ENCODE measurements at regions not wholly inside any gene's neighbourhood (a gene's known extent, or its start where the extent isn't known, plus 50 kb on each side); places are given as distances from the start of the nearest gene placed in this dataset.

DNA sequence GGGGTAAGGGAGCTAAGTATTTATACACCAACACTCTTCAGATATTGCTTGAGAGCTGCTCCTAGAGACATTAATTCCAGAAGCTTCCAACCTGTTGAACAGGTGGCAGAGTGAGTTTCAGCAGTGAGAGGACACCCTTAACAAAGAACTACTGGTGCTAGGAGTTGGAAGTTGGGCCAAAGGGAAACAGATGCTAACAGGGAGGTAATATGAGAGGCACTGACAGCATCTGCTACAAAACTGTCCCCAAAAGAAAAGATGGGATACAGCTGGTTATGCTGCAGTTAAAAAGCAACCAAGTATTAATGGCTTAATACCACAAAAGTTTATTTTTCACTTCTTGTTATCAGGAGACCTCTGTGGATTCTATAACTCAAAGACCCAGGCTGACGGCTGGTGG lies 104.5 kb upstream of the SATB1 start:
- Histone ChIP-seq H4K91ac (ENCODE audit: insufficient read depth, low read depth, low read length) (no peak overlapping the region), H2AK5ac (ENCODE audit: low read depth, low read length) (no peak overlapping the region), H3K9ac (ENCODE audit: low read depth, low read length) (no peak overlapping the region), H2BK20ac (ENCODE audit: low read depth, low read length) (no peak overlapping the region), H3K14ac (replicated peaks; ENCODE audit: low read depth, low read length) (no peak overlapping the region), H2BK15ac (ENCODE audit: low read depth, low read length) (no peak overlapping the region), H3K56ac (ENCODE audit: extremely low read depth, insufficient read depth, low read length) (no peak overlapping the region), H3K27ac (ENCODE audit: insufficient read depth, low read length) (no peak overlapping the region), H4K20me1 (ENCODE audit: insufficient read depth, low read length) (no peaks in the 10 kb centered on the region), H3K9me1 (ENCODE audit: insufficient read depth, low read length) (no peaks in the 10 kb centered on the region), H3K9me3 (ENCODE audit: control insufficient read depth, insufficient read depth, low read length) (peaks cover 5% of the 10 kb centered on the region), H3K4me1 (ENCODE audit: control insufficient read depth, insufficient read depth, low read length) (no peaks in the 10 kb centered on the region), H4K5ac (ENCODE audit: low read depth, low read length) (no peak overlapping the region), H3K27me3 (ENCODE audit: control insufficient read depth, insufficient read depth, low read length) (no peaks in the 10 kb centered on the region), H2BK120ac (ENCODE audit: low read depth, low read length) (no peak overlapping the region), H2BK5ac (ENCODE audit: low read depth, low read length, poor library complexity, severe bottlenecking) (no peak overlapping the region), H3K4me2 (ENCODE audit: low read depth, low read length) (no peak overlapping the region), H3K4ac (ENCODE audit: low read depth, low read length) (no peak overlapping the region), H3K79me1 (ENCODE audit: low read depth in 1 of 2, low read length in 2 of 2) (no peaks in the 10 kb centered on the region), H3K4me3 (ENCODE audit: insufficient read depth, low read depth, low read length) (no peak overlapping the region), H3K36me3 (ENCODE audit: control insufficient read depth, insufficient read depth, low read length) (no peaks in the 10 kb centered on the region), H3K23ac (ENCODE audit: low read depth, low read length) (no peak overlapping the region), H2AK9ac (replicated peaks; ENCODE audit: low read depth, low read length, poor library complexity) (no peak overlapping the region), H3K18ac (ENCODE audit: low read depth, low read length) (no peak overlapping the region), H2AFZ (replicated peaks; ENCODE audit: low read length, poor library complexity) (no peak overlapping the region), H4K8ac (ENCODE audit: low read depth in 2 of 2, low read length in 2 of 2) (no peak overlapping the region)
- BruUV-seq (replicated peaks): no TSS peak
- in situ Hi-C loops (cut with MboI; ENCODE audit: low sequenced_read_pairs): no loop called here
- TF ChIP-seq CEBPB (IDR thresholded peaks at IDR 0.05; ENCODE audit: low read depth, low read length) (no peak), RFX5 (IDR thresholded peaks at IDR 0.05; ENCODE audit: low read depth, low read length) (no peak), MAZ (IDR thresholded peaks at IDR 0.05; ENCODE audit: borderline replicate concordance, low read depth, low read length) (no peak), CHD1 (IDR thresholded peaks at IDR 0.05; ENCODE audit: low read depth, low read length) (no peak), ELK1 (IDR thresholded peaks at IDR 0.05; ENCODE audit: borderline replicate concordance, low read depth, low read length) (no peak), MXI1 (IDR thresholded peaks at IDR 0.05; ENCODE audit: borderline replicate concordance, low read depth, low read length) (no peak), POLR2A (IDR thresholded peaks at IDR 0.05; ENCODE audit: low read depth, low read length) (no peak), CTCF (conservative IDR thresholded peaks at IDR 0.05; ENCODE audit: low read depth, low read length) (no peak), SMC3 (IDR thresholded peaks at IDR 0.05; ENCODE audit: low read depth, low read length) (no peak), RCOR1 (IDR thresholded peaks at IDR 0.05; ENCODE audit: insufficient replicate concordance, low read length) (no peak), RAD21 (IDR thresholded peaks at IDR 0.05; ENCODE audit: low read length) (no peak), NFE2L2 (IDR thresholded peaks at IDR 0.05; ENCODE audit: low read depth, low read length) (no peak), FOS (IDR thresholded peaks at IDR 0.05; ENCODE audit: low read depth, low read length) (no peak), USF2 (IDR thresholded peaks at IDR 0.05; ENCODE audit: low read depth, low read length) (no peak), MAFK (IDR thresholded peaks at IDR 0.05; ENCODE audit: low read depth, low read length) (no peak), BHLHE40 (IDR thresholded peaks at IDR 0.05; ENCODE audit: low read depth, low read length) (no peak)
- DNase-seq (no peak), ATAC-seq (ENCODE audit: low read depth) (no peak)
- CTCF ChIA-PET: no interaction called here
- no CpG with 5 or more reads among the region's 1 CpG for WGBS, 2 experiments (ENCODE audit: extremely low coverage in 2 of 2, insufficient read length in 1 of 2)
- intact Hi-C loops (cut with micrococcal nuclease): no loop called here
- dilution Hi-C loops (cut with HindIII; ENCODE audit: low sequenced_read_pairs, unreplicated experiment): no loop called here
- POLR2A ChIA-PET (ENCODE audit: unreplicated experiment): no interaction called here
